ENCODE measurements at regions not wholly inside any gene's neighbourhood (a gene's known extent, or its start where the extent isn't known, plus 50 kb on each side); places are given as distances from the start of the nearest gene placed in this dataset.

DNA sequence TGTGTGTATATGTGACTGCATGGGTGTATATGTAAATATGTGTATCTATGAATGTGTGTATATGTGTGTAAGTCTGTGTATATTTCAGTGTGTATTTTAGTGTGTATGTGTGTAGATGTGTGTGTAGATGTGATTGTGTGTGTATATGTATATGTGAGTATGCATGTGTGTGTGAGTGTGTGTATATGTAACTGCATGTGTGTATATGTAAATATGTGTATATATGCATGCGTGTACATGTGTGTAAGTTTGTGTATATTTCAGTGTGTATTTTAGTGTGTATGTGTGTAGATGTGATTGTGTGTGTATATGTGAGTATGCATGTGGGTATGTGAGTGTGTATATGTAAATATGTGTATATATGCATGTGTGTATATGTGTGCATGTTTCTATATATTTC, 169.9 kb downstream of the MN1 start:
- 100% methylated on average over 1 of the region's 1 CpG for WGBS (ENCODE audit: extremely low coverage, insufficient coverage, low lambda C conversion rate)

DNA sequence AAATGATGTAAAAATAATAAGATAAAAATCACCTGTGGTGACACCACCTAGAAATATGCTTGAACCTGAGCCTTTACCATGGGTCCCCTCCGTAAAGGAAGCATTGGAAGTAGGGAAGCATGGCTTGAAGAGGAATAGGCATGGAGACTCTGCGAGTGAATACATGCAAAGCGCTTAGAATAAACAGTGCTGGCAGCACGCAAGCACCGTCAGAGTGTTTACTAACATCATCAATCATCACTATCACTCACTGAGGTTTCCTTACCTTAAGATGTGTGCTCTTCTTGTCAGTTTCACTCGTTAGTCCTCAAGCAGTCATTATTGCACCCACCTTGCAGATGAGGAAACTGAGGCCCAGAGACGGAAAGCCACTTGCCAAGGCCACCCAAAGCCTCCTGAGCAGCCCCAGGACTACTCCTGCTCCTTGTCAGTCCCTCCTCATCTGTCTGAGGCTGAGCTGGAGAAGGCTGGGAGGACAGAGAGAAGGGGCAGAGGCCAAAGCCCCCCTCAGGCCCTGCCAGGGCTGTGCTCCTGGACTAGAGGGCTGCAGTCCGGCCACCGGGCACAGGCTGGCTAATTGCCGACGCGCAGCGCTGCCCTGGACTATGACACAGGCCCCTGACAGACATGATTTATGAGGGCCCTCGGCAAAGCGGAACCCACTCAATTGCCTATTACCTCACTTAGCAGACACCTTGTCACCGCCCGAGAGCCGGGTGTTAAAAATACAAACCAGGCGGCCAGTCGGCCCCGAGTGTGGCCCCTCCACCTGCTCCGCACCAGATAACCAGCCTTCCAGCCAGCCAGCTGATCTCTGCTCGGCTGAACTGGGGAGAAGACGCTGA, 168.9 kb downstream of the MN1 start:
- H3K79me2 ChIP-seq (ENCODE audit: control insufficient read depth, insufficient read depth, low read length), result no peaks in the 10 kb centered on the region
- no peak overlapping the region for H3K56ac ChIP-seq (ENCODE audit: low read length)
- no peak overlapping the region for H4K5ac ChIP-seq (ENCODE audit: low read length)
- no peak overlapping the region for H2AK5ac ChIP-seq (ENCODE audit: low read length)
- no peak overlapping the region for H3K4me2 ChIP-seq (ENCODE audit: low read length)
- no peak for DNase-seq
- no CpG with 5 or more reads among the region's 24 CpGs for WGBS (ENCODE audit: extremely low coverage, insufficient coverage, low lambda C conversion rate)
- H3K18ac ChIP-seq (ENCODE audit: low read length), result no peak overlapping the region
- peaks cover 2% of the 10 kb centered on the region for H3K4me1 ChIP-seq (ENCODE audit: control insufficient read depth, low read depth, low read length)
- no peaks in the 10 kb centered on the region for H3K79me1 ChIP-seq (ENCODE audit: low read length)
- H3K23ac ChIP-seq (ENCODE audit: low read length), result no peak overlapping the region
- H3K4ac ChIP-seq (ENCODE audit: low read depth, low read length), result no peak overlapping the region
- H3K9ac ChIP-seq (ENCODE audit: low read length), result no peak overlapping the region
- no peak overlapping the region for H2BK15ac ChIP-seq (replicated peaks; ENCODE audit: low read depth)
- no peak overlapping the region for H3K27ac ChIP-seq (ENCODE audit: low read depth, low read length)
- H3K36me3 ChIP-seq (ENCODE audit: control insufficient read depth, insufficient read depth, low read length), result no peaks in the 10 kb centered on the region
- H4K8ac ChIP-seq (ENCODE audit: low read depth, low read length), result no peak overlapping the region
- H3K27me3 ChIP-seq (ENCODE audit: insufficient read depth, low read length, poor library complexity), result no peaks in the 10 kb centered on the region
- H2BK5ac ChIP-seq (ENCODE audit: low read length), result no peak overlapping the region
- no peak overlapping the region for H2BK120ac ChIP-seq (ENCODE audit: low read depth, low read length)
- H3K4me3 ChIP-seq (ENCODE audit: low read length), result no peak overlapping the region

More for the DNA sequence above, 169.9 kb downstream of the MN1 start:
- no peak for DNase-seq
- no peak overlapping the region for H4K5ac ChIP-seq (ENCODE audit: low read length)
- H3K79me2 ChIP-seq (ENCODE audit: control insufficient read depth, insufficient read depth, low read length), result no peaks in the 10 kb centered on the region
- H3K4me3 ChIP-seq (ENCODE audit: low read length), result no peak overlapping the region
- no peaks in the 10 kb centered on the region for H3K79me1 ChIP-seq (ENCODE audit: low read length)
- H2BK120ac ChIP-seq (ENCODE audit: low read depth, low read length), result no peak overlapping the region
- H3K18ac ChIP-seq (ENCODE audit: low read length), result no peak overlapping the region
- no peak overlapping the region for H4K8ac ChIP-seq (ENCODE audit: low read depth, low read length)
- H3K56ac ChIP-seq (ENCODE audit: low read length), result no peak overlapping the region
- no peak overlapping the region for H3K23ac ChIP-seq (ENCODE audit: low read length)
- no peak overlapping the region for H3K4ac ChIP-seq (ENCODE audit: low read depth, low read length)
- no peak overlapping the region for H3K9ac ChIP-seq (ENCODE audit: low read length)
- H2BK5ac ChIP-seq (ENCODE audit: low read length), result no peak overlapping the region
- no peak overlapping the region for H2BK15ac ChIP-seq (replicated peaks; ENCODE audit: low read depth)
- no peaks in the 10 kb centered on the region for H3K36me3 ChIP-seq (ENCODE audit: control insufficient read depth, insufficient read depth, low read length)
- no peak overlapping the region for H3K4me2 ChIP-seq (ENCODE audit: low read length)
- H3K27me3 ChIP-seq (ENCODE audit: insufficient read depth, low read length, poor library complexity), result no peaks in the 10 kb centered on the region
- H2AK5ac ChIP-seq (ENCODE audit: low read length), result no peak overlapping the region
- H3K4me1 ChIP-seq (ENCODE audit: control insufficient read depth, low read depth, low read length), result peaks cover 2% of the 10 kb centered on the region
- no peak overlapping the region for H3K27ac ChIP-seq (ENCODE audit: low read depth, low read length)

DNA sequence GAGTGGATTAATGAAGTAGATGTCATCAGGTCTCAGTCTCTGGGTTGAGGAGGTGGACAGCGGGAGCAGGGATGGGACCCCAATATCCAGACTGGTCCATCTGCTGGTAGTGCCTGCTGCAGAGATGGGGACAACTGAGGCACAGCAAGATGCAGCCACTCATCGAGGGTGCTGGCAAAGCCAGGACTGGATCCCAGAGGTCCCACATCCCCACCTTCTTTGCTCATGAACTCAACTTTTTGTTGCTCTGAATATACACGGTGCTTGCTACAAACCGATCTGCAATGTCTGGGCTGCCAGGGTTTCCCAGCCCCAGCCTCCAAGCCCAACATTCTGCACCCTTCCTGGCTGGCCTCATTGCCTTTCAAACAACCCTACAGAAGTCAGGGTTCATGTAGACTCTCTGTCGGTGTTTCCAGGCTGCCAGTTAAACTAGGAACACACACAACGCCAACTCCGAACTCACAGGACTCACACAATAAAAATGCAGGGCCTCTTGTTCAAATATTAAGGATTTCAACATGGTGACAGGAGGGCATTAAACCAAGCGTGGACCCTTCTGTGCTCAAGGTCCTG, 168.2 kb downstream of the MN1 start:
- Histone ChIP-seq H3K4ac (ENCODE audit: low read depth, low read length) (no peak overlapping the region), H3K79me2 (ENCODE audit: control insufficient read depth, insufficient read depth, low read length) (no peaks in the 10 kb centered on the region), H3K79me1 (ENCODE audit: low read length) (no peaks in the 10 kb centered on the region), H4K8ac (ENCODE audit: low read depth, low read length) (no peak overlapping the region), H3K9ac (ENCODE audit: low read length) (no peak overlapping the region), H2AK5ac (ENCODE audit: low read length) (no peak overlapping the region), H3K18ac (ENCODE audit: low read length) (no peak overlapping the region), H3K27ac (ENCODE audit: low read depth, low read length) (no peak overlapping the region), H3K27me3 (ENCODE audit: insufficient read depth, low read length, poor library complexity) (no peaks in the 10 kb centered on the region), H3K4me1 (ENCODE audit: control insufficient read depth, low read depth, low read length) (peaks cover 2% of the 10 kb centered on the region), H2BK5ac (ENCODE audit: low read length) (no peak overlapping the region), H3K23ac (ENCODE audit: low read length) (no peak overlapping the region), H2BK15ac (replicated peaks; ENCODE audit: low read depth) (no peak overlapping the region), H2BK120ac (ENCODE audit: low read depth, low read length) (no peak overlapping the region), H3K4me2 (ENCODE audit: low read length) (no peak overlapping the region), H4K5ac (ENCODE audit: low read length) (no peak overlapping the region), H3K4me3 (ENCODE audit: low read length) (no peak overlapping the region), H3K56ac (ENCODE audit: low read length) (no peak overlapping the region), H3K36me3 (ENCODE audit: control insufficient read depth, insufficient read depth, low read length) (no peaks in the 10 kb centered on the region)
- WGBS (ENCODE audit: extremely low coverage, insufficient coverage, low lambda C conversion rate), result no CpG with 5 or more reads among the region's 8 CpGs
- no peak for DNase-seq

DNA sequence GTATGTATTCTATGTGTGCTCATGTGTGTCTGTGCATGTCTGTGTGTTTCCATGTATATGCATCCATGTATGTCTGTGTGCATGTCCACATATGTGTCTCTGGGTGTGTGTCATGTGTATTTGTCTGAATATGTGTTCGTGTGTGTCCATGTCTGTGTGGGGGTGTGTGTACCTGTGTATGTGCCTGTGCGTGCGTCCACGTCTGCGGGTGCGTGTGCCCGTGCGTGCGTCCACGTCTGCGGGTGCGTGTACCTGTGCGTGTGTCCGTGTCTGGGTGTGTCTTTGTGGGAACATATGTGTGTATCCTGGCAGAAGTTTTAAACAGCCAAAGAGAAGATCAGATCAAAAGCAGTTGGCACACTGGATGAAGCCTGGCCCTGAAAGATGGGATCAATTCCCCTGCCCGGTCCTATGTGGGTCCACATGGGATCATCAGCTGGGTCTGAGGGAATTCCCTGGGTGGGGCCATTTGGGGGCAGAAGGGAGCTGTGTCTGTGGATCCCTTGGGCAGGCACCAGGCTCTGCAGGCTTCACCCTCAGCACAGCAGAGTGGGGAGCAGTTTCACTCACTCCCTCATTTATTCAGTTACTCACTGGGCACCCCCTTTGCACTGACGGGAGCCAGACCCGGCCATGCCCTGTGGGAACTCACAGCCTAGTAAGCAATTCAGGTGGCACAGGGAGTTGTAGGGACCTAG, 167.4 kb downstream of the MN1 start:
- H2AK5ac ChIP-seq (ENCODE audit: low read length), result no peak overlapping the region

DNA sequence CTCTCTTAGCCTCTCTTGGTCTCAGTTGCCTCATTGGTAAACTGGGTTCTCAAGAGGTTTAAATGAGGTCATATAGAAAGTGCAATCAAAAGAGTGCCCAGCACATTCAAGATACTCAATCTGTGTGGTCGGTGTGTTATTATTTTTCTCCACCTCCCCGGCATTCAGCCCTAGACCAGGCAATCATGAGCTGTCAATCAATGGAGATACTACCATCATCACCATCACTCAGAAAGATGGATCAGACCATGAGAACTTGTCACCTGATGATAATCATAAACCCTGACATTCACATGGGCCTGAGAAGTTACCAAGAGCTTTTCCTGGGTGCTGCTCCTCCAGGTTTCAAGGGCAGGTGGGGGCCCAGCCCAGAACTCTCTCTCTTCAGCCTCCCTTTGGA, 166.1 kb downstream of the MN1 start:
- Histone ChIP-seq H3K36me3 (ENCODE audit: control insufficient read depth, insufficient read depth, low read length) (no peaks in the 10 kb centered on the region), H3K9ac (ENCODE audit: low read length) (no peak overlapping the region), H4K8ac (ENCODE audit: low read depth, low read length) (no peak overlapping the region), H2BK120ac (ENCODE audit: low read depth, low read length) (no peak overlapping the region), H2BK5ac (ENCODE audit: low read length) (no peak overlapping the region), H3K4me1 (ENCODE audit: control insufficient read depth, low read depth, low read length) (peaks cover 2% of the 10 kb centered on the region), H3K79me1 (ENCODE audit: low read length) (no peaks in the 10 kb centered on the region), H3K23ac (ENCODE audit: low read length) (no peak overlapping the region), H3K27ac (ENCODE audit: low read depth, low read length) (no peak overlapping the region), H3K56ac (ENCODE audit: low read length) (no peak overlapping the region), H3K27me3 (ENCODE audit: insufficient read depth, low read length, poor library complexity) (no peaks in the 10 kb centered on the region), H3K18ac (ENCODE audit: low read length) (no peak overlapping the region), H3K4me3 (ENCODE audit: low read length) (no peak overlapping the region), H2AK5ac (ENCODE audit: low read length) (no peak overlapping the region), H4K5ac (ENCODE audit: low read length) (no peak overlapping the region), H3K4me2 (ENCODE audit: low read length) (no peak overlapping the region), H3K79me2 (ENCODE audit: control insufficient read depth, insufficient read depth, low read length) (no peaks in the 10 kb centered on the region), H2BK15ac (replicated peaks; ENCODE audit: low read depth) (no peak overlapping the region), H3K4ac (ENCODE audit: low read depth, low read length) (no peak overlapping the region)
- DNase-seq, result no peak
- no CpG with 5 or more reads among the region's 2 CpGs for WGBS (ENCODE audit: extremely low coverage, insufficient coverage, low lambda C conversion rate)

More for the DNA sequence above, 167.4 kb downstream of the MN1 start:
- Histone ChIP-seq H3K27ac (ENCODE audit: low read depth, low read length) (no peak overlapping the region), H3K23ac (ENCODE audit: low read length) (no peak overlapping the region), H2BK5ac (ENCODE audit: low read length) (no peak overlapping the region), H3K4ac (ENCODE audit: low read depth, low read length) (no peak overlapping the region), H3K4me3 (ENCODE audit: low read length) (no peak overlapping the region), H3K56ac (ENCODE audit: low read length) (no peak overlapping the region), H4K5ac (ENCODE audit: low read length) (no peak overlapping the region), H3K27me3 (ENCODE audit: insufficient read depth, low read length, poor library complexity) (no peaks in the 10 kb centered on the region), H4K8ac (ENCODE audit: low read depth, low read length) (no peak overlapping the region), H3K79me1 (ENCODE audit: low read length) (no peaks in the 10 kb centered on the region), H2BK120ac (ENCODE audit: low read depth, low read length) (no peak overlapping the region), H3K36me3 (ENCODE audit: control insufficient read depth, insufficient read depth, low read length) (no peaks in the 10 kb centered on the region), H2BK15ac (replicated peaks; ENCODE audit: low read depth) (no peak overlapping the region), H3K9ac (ENCODE audit: low read length) (no peak overlapping the region), H3K18ac (ENCODE audit: low read length) (no peak overlapping the region), H3K4me2 (ENCODE audit: low read length) (no peak overlapping the region), H3K4me1 (ENCODE audit: control insufficient read depth, low read depth, low read length) (peaks cover 2% of the 10 kb centered on the region), H3K79me2 (ENCODE audit: control insufficient read depth, insufficient read depth, low read length) (no peaks in the 10 kb centered on the region)
- DNase-seq, result no peak
- no CpG with 5 or more reads among the region's 17 CpGs for WGBS (ENCODE audit: extremely low coverage, insufficient coverage, low lambda C conversion rate)

Measured in mesendoderm (in vitro differentiated cells).